HG03442 (cell line): ENCODE measurements at regions not wholly inside any gene's neighbourhood (a gene's known extent, or its start where the extent isn't known, plus 50 kb on each side); places are given as distances from the start of the nearest gene placed in this dataset.
"Not testable (repeated sequence)": the region's sequence is repeated elsewhere in the genome, so short reads cannot be mapped to it uniquely, and the experiment has no call there.

Experiments
- ATAC-seq: cut with Tn5 transposase; IDR thresholded peaks from one replicate; pipeline ENCODE4 v1.9.1; 2021; ENCODE audit warnings: mild to moderate bottlenecking, moderate library complexity; ENCODE audit not compliant: unreplicated experiment

DNA sequence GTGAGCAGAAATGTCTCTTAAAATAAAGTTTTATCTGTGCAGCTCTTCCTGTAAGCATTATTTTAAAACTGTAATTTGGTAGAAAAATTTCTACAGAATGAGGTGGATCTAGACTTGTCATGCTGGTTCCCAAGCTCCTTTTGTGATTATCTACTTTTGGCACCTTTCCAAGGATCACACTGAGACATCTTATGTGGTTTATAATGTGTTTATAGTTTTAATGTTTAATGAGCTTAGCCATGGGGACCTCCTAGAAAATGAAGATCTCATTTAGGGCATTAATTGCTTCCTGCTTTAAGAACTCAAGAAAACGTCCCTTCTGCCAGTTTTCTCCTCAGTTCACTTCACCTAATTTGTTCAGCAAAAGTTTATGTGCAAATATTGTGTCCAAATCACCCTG lies 468.4 kb downstream of the SUCLG1 start:
- ATAC-seq: no peak

DNA sequence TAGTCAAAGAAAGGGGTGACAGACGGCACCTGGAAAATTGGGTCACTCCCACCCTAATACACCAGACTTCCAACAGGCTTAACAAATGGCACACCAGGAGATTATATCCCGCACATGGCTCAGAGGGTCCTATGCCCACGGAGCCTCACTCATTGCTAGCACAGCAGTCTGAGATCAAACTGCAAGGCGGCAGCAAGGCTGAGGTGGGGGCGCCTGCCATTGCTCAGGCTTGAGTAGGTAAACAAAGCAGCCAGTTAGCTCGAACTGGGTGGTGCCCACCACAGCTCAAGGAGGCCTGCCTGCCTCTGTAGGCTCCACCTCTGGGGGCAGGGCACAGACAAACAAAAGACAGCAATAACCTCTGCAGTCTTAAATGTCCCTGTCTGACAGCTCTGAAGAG lies 482.5 kb downstream of the SUCLG1 start:
- not testable (repeated sequence) for ATAC-seq

DNA sequence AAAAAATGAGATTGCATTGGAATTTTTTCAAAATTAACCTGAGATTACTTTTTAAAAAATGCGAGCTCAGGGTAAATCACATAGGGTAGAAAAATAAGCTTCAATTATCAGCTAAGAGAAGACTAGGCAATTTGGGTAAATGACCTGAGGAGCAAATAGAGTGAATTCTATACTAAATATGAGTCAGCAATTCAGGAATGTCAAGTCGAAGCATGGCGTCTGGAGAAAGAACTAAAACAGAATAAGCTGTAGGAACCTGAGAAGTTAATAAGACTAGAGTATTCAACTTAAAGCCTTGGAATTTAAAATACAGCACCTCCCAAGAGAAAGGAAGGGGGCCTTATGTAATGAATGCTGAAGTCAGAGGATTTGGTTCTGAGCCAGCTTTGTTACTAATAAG lies 487.0 kb downstream of the SUCLG1 start:
- ATAC-seq: no peak

DNA sequence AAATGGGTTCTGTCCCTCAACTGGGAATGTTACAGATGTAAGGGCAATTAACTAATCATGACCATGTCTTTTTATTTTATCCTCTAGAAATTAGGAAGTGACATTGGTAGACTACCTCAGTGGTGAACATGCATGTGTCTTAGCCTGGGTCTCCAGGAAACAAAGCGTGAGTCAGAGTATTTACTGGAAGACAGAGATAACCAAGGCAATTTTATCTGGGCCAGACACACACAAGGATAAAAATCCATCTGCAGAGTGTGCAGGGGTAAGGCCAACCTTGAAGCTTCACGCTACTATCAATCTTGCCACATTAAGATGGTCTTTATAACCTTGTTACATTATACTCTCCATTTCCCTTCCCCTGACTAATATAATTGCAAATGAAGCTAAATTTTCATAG lies 487.5 kb downstream of the SUCLG1 start:
- ATAC-seq: no peak

DNA sequence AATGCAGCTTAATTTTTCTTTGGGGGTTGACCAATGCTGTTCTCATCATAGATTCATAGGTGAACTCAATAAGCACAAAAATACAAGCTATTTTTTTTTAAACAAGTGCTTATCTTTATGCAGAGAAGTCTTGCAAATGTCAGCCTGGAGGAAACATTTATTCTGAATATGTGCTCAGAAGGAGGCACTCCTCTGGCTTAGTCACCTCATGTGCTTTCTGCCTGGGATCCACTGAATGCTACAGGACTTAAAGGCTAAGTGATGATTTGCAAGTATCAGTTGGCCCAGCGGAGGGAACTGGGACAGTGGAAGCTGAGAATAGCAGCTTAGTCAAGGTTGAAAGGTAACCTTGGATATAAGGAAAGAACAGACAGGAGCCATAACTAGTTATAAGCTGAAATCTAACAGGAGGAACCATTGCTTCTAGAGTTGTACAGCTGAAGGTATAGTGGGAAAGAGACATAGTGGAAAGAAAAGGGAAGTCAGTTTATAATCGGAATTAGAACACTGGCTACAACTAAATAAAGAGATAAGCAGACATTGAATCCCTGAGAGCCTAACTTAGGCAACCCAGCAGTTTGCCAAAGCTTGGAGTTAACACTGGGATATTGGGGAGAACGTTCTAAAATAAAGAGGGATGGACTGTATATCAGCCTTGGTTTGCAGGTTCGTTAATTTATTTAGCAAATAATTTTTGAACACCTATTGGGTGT lies 488.7 kb downstream of the SUCLG1 start:
- ATAC-seq: no peak

GRCh38 chr2:83969085-83969484 lies 490.0 kb downstream of the SUCLG1 start:
- ATAC-seq: no peak

DNA sequence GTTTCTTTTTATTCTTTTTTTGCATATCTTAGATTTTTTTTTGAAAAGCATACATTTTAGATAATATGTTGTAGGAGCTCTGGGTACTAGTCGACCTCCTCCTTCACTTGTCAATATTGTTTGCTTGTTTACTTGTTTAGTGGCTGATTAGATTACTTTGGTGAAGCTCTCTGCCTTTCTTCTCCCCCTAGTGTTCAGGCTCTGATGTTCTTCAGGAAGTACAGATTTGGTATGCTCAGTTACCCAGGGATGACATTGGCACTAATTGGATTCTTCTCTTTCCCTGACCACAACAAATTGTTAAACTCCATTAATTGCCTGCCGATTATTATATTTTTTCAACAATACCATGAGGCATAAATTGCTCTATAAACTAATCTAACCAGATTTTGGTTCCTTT lies 491.2 kb downstream of the SUCLG1 start:
- no peak for ATAC-seq

DNA sequence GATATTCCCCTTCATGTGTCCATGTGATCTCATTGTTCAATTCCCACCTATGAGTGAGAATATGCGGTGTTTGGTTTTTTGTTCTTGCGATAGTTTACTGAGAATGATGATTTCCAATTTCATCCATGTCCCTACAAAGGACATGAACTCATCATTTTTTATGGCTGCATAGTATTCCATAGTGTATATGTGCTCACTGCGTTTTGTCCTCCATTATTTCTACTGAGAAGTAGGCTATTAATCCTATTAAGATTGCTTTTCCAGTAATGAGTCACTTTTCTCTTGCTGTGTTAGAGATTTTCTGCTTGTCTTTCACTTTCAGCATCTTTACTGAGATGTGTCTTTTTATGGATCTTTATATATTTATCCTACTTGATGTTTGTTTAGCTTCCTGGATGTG lies 492.1 kb downstream of the SUCLG1 start:
- not testable (repeated sequence) for ATAC-seq

GRCh38 chr2:83961512-83961911 lies 497.6 kb downstream of the SUCLG1 start:
- no peak for ATAC-seq

- ATAC-seq: no peak
These were observed 498.7 kb downstream of the SUCLG1 start for GRCh38 chr2:83960371-83960770.

GRCh38 chr2:83959266-83959665 lies 499.8 kb downstream of the SUCLG1 start:
- no peak for ATAC-seq

DNA sequence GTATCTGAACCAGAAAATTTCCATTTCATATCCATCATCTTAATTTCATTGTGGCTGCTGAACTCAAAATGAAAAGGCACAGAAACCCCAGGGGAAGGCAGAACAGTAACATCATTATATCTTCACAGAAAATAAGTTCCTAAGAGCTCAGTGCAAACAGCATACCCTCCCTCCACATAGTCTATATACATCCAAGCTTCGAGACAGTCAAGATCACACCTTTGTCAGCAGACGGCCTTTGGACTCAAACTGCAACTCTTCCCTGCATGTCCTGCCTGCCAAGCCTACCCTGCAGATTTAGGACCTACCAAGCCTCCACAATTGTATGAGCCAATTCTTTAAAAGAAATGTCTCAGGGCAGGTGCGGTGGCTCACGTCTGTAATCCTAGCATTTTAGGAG lies 502.1 kb downstream of the SUCLG1 start:
- ATAC-seq: no peak

GRCh38 chr2:83953697-83954096 lies 505.4 kb downstream of the SUCLG1 start:
- no peak for ATAC-seq

- no peak for ATAC-seq
These were observed 507.6 kb downstream of the SUCLG1 start for GRCh38 chr2:83951378-83951947.

- no peak for ATAC-seq
These were observed 509.7 kb downstream of the SUCLG1 start for GRCh38 chr2:83949361-83949760.

- ATAC-seq: no peak
These were observed 514.9 kb downstream of the SUCLG1 start for GRCh38 chr2:83944191-83944590.

DNA sequence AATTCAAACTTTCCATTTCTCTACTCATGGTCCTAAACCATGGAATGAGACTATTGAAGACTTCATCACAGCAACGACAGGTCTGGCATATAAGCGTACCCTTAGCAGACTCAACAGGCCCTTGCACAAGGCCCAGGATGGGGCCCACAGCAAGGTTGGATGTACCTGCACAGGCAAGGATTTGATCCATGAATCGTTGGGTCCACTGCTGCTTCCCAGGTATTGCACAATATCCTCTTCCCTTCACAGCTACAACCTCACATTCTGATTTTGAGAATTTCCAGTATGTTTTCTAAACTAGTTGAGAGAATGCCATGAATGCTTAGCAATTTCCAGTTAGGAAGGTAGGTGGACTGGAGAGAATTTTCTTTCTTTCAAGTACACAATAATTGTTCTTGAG lies 515.8 kb downstream of the SUCLG1 start:
- no peak for ATAC-seq

- no peak for ATAC-seq
These were observed 517.2 kb downstream of the SUCLG1 start for GRCh38 chr2:83941886-83942285.

DNA sequence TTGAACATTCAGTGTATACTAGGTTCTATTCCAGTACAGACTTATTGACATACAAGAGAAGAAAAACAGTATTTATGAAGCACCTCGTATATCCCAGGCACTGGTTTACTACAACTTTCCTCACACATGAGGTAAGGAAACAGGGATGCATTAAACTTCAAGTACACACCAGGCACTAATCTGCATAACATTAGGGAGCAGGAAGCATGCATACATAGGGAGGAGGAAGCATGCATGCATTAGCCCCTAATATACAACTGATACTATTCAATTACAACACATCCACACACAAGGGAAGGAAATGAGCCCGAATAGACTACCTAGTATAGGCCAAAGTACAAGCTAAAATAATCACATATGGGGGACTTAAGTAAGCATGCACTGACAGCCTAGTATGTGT lies 525.3 kb downstream of the SUCLG1 start:
- ATAC-seq: no peak

DNA sequence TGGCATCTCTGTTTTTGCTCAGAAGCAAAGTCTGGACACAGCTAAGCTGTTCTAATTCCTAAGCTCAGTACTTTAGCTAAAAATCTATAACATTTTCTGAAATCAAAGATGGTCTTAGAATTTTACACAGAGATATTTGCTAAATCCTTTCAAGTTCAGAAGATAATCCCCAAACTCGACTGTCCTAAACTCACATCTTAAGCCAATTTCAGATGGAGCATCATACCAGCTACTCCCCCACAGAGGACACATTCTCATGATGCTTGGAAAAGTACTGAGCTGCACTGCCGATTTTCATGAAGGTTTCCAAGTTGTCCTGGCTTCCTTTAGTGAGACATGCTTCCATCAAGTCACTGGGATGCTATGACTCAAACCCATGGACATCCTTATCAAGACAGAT lies 535.5 kb downstream of the SUCLG1 start:
- ATAC-seq: no peak

- no peak for ATAC-seq
These were observed 542.5 kb downstream of the SUCLG1 start for GRCh38 chr2:83916559-83916958.

- ATAC-seq: no peak
These were observed 543.7 kb downstream of the SUCLG1 start for GRCh38 chr2:83915381-83915780.

- no peak for ATAC-seq
These were observed 550.3 kb downstream of the SUCLG1 start for GRCh38 chr2:83908750-83909149.
